SK-N-MC (cell line): ENCODE measurements at regions not wholly inside any gene's neighbourhood (a gene's known extent, or its start where the extent isn't known, plus 50 kb on each side); places are given as distances from the start of the nearest gene placed in this dataset.

Source experiments
- EZH2 ChIP-seq: fragments of 200-600 bp; sonication (generic); IDR thresholded peaks from one replicate; pipeline ENCODE4 v1.6.1; 2017; ENCODE audit warnings: antibody characterized with exemption
- FOXP2 ChIP-seq: optimal IDR thresholded peaks from 2 replicates; pipeline ENCODE3; 2011; ENCODE audit warnings: mild to moderate bottlenecking, moderate library complexity; ENCODE audit not compliant: insufficient read depth; ENCODE audit errors: extremely low read length, control extremely low read depth
- POLR2AphosphoS5 ChIP-seq: IDR thresholded peaks from 2 replicates; pipeline ENCODE4 v1.6.1; 2012; ENCODE audit warnings: mild to moderate bottlenecking, low read depth, low read length, borderline replicate concordance

DNA sequence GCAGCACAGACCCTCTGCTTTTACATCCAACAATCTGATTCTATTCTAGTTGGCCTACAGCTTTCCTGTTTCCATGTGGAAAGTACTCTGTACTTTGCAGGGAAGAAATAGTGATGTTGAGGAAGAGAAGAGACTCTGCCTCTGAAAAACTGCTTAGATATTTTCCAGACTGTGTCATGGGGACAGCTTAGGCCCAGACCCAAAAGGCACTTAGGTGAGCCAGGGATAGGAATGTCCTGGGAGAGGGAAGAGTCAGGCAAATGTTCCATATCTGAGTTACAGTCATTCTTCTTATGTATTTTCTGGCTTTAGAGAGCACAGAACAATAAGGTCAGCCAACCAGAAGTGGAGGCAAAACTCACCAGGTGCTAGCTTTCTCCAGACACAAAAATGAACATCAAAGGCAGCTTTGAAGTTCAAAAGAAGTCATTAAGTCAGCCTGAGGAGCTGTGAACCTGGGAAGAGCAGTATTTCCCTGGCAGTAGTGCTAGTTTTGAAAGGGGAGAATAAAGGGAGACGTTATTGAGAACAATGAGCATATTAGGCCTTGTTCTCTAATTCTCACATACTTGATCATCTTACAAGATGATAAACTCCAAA is 199.7 kb upstream of the LMNTD1 start:
- no peak for TF ChIP-seq POLR2AphosphoS5
- TF ChIP-seq EZH2: no peak
- TF ChIP-seq FOXP2: no peak
